GM21717 (cell line): ENCODE measurements at regions not wholly inside any gene's neighbourhood (a gene's known extent, or its start where the extent isn't known, plus 50 kb on each side); places are given as distances from the start of the nearest gene placed in this dataset.
"Not testable (repeated sequence)": the region's sequence is repeated elsewhere in the genome, so short reads cannot be mapped to it uniquely, and the experiment has no call there.

Experiments
- ATAC-seq: cut with Tn5 transposase; IDR thresholded peaks from one replicate; pipeline ENCODE4 v1.9.1; 2021; ENCODE audit warnings: mild to moderate bottlenecking, moderate library complexity; ENCODE audit not compliant: unreplicated experiment

DNA sequence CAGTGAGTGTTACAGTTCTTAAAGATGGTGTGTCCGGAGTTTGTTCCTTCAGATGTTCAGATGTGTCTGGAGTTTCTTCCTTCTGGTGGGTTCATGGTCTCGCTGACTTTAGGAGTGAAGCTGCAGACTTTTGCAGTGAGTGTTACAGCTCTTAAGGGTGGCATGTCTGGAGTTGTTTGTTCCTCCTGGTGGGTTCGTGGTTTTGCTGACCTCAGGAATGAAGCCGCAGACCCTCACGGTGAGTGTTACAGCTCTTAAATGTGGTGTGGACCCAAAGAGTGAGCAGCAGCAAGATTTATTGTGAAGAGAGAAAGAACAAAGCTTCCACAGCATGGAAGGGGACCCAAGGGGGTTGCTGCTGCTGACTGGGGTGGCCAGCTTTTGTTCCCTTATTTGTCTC, 159.6 kb downstream of the POLR1F start:
- not testable (repeated sequence) for ATAC-seq

DNA sequence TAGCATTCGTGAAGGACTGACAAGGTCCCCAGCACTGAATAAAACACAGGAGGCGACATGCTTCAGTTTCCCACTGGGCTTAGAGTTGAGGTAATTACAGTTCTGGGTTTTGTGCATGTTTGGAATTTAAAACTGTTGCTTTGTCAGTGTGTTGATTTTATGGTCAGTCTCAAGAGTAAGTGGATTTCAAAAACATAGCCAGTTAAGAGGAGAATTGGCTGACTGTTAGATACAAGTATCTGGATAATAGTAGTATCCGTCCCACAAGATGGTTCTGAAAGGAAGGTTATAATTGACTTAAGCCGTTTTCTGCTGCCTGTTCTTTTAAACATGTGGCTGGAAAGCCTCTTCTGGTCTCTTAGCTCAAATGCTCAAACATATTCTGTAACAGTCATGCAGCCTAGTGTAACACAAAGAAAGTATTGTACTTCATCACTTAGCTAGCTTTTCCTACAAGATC, 170.9 kb downstream of the POLR1F start:
- no peak for ATAC-seq

DNA sequence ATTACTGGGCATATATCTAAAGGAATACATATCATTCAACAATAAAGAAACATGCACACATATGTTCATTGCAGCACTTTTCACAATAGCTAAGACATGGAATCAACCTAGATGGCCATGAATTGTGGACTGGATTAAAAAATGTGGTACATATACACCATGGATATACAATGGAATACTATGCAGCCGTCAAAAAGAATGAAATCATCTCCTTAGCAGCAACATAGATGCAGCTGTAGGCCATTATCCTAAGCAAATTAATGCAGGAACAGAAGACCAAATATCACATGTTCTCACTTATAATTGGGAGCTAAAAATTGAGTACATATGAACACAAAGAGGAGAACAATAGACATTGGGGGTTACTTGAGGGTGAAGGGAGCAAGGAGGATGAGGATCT, 175.6 kb downstream of the POLR1F start:
- no peak for ATAC-seq

DNA sequence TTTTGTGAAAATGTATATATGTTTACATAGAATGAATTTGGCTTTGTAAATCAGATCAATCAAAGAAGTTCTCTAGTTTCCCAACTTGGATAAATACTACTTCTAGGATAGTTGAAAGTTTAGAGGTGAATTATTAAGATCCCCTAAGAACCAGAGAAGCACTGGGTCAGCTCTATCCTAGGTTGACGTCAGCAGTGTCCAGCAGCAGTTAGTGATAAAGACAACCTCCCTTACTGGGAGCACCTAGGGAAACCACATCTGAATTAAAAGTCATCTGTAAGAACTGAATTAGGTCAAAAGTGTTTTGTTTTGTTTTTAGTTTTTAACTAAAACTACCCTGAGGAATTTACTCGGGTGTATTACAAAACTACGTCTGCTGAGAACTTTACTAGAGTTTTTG, 178.0 kb downstream of the POLR1F start:
- no peak for ATAC-seq

DNA sequence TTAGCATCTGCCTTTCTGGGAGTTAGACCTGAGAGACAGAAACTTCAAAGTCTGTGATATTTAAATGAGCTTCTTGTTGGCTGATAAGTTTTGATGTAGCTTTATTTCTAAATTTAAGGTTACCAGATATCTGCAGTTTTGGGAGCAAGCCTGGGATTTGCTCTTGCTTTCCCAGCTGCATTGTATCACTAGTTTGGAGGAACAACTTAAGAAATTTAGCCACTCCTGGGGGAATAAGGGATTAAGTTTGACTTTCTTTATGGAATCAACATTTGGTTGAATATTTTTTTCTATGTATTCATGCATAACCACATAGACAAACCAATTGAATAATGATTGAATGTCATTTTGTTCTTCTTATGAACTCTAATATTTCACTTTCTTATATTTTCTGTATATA, 178.6 kb downstream of the POLR1F start:
- no peak for ATAC-seq

- ATAC-seq, result no peak
Measured at GRCh38 chr7:19526639-19527038, 182.2 kb downstream of the POLR1F start.

DNA sequence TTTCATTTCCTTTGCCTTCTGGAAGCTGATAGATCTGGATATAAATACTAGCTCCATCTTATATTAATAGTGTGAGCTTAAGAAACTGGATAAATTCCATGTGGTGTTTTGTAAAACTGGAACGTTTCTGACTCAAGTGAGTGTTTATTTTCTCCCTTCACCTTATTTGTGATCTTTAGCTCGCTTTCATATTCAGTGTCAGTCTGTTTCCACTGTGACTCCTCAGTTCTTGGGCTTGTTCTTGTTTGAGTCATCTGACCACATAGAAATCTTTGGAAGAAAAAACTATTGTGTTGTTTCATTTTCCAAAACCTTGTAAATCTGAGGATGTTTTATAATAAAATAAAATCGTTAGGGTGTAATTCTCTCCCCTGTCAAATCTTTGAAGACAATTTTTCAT, 186.4 kb downstream of the POLR1F start:
- ATAC-seq, result no peak

- ATAC-seq, result no peak
Measured at GRCh38 chr7:19520392-19520791, 188.4 kb downstream of the POLR1F start.

- no peak for ATAC-seq
Measured at GRCh38 chr7:19519443-19520021, 189.3 kb downstream of the POLR1F start.

DNA sequence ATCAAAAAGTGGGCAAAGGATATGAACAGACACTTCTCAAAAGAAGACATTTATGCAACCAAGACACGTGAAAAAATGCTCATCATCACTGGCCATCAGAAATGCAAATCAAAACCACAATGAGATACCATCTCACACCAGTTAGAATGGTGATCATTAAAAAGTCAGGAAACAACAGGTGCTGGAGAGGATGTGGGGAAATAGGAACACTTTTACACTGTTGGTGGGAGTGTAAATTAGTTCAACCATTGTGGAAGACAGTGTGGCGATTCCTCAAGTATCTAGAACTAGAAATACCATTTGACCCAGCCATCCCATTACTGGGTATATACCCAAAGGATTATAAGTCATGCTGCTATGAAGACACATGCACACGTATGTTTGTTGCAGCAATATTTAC, 191.3 kb downstream of the POLR1F start:
- not testable (repeated sequence) for ATAC-seq

- no peak for ATAC-seq
Measured at GRCh38 chr7:19508821-19509220, 200.0 kb downstream of the POLR1F start.

GRCh38 chr7:19508124-19508523, 200.7 kb downstream of the POLR1F start:
- ATAC-seq, result no peak

DNA sequence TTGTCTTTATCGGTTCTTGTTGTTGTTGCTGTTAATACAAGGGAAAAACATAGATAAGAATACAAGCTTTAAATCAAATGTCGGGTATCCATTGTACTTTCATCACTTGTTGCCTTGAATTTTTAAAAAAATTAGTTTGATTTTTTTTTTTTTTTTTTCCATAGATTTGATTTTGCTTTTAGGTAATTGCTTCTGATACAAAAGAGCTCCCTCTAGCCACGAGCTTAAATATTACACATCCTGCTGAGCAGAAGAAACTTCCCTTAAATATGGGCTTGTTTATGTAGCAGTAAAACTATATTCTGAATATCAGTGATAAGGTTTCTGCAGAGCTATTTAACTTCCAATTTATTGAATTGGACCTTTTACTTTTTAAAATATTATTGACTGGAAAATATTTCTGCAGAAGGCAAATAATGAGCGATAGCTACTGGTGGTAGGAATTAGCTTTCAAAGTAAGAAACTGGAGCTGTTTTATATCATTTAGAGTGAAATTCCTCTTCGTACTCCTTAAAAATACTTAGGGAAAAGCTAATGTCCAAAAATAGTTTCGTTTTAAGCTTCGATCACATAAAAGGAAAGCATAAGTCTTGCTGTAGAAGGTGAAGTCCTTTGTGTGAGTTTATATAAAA, 216.9 kb downstream of the POLR1F start:
- no peak for ATAC-seq

DNA sequence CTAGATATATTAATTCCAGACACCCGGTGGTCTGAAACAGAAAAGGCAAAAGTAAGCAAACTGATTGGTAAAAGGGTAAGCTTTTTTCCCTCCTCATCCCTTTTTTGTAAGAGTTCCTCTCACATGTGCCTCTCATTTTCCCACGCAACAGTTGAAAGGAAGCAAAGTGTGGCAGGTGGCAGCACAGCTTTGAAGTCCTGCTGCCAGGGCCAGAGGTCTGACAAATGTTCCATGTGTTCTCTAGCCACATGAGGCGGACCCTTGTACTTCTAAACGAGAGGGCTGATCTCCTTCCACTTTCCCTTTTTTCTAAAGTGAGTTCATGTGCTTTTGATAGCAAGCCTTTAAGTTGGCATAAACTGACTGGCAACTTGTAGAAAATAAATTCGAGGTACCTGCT, 217.5 kb downstream of the POLR1F start:
- no peak for ATAC-seq

GRCh38 chr7:19489162-19489820, 219.5 kb downstream of the POLR1F start:
- ATAC-seq, result no peak

GRCh38 chr7:19488056-19488455, 220.8 kb downstream of the POLR1F start:
- ATAC-seq, result no peak

GRCh38 chr7:19482628-19483027, 226.2 kb downstream of the POLR1F start:
- ATAC-seq, result no peak

DNA sequence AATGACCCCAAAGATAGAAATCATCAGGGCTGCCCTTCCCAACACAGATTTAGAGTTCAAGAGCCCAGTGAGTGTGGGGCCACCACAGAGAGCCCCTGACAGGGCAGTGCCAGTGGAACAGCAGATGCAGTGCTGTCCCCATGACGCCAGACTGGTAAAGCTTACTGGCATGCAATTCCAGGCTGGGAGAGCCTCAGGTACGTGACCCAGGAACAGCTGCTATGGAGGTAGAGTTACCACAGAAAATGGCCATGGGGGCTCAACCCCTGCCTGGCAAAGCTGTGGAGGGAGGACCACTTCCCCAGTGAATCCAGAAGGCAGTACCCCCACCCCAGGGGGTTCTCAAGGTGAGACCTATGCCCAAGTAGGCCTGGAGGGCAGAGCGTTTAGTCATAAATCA, 228.5 kb downstream of the POLR1F start:
- ATAC-seq, result no peak

DNA sequence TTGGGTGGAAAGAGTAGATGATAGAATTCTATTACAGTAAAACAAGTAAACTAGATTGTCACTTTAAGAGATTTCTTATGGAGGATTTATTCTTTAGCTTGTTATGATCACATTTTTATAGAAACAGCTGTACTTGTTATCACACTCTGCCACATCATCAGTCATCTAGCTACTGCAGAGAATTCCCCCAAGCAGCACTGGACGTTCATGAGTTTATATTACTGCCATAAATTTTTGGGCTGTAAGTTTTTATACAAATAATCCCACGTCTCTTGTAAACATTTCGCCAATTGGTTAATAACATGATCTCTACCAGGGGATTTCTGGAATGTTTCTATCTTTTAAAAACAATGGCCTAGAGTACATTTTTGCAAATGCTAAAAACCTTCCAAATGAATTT, 238.8 kb downstream of the POLR1F start:
- ATAC-seq, result no peak

- ATAC-seq, result no peak
Measured at GRCh38 chr7:19465861-19466260, 243.0 kb downstream of the POLR1F start.

- no peak for ATAC-seq
Measured at GRCh38 chr7:19464751-19465150, 244.1 kb downstream of the POLR1F start.

- ATAC-seq, result no peak
Measured at GRCh38 chr7:19464241-19464640, 244.6 kb downstream of the POLR1F start.
